SK-N-MC (cell line): ENCODE measurements at regions not wholly inside any gene's neighbourhood (a gene's known extent, or its start where the extent isn't known, plus 50 kb on each side); places are given as distances from the start of the nearest gene placed in this dataset.
"Not testable (repeated sequence)": the region's sequence is repeated elsewhere in the genome, so short reads cannot be mapped to it uniquely, and the experiment has no call there.

ENCODE experiments used
- DNase-seq: peaks from one replicate; pipeline ENCODE4 v3.0.0-alpha.2; 2011; ENCODE audit warnings: low read depth, low spot score
- H3K27ac ChIP-seq: fragments of 200-600 bp; sonication (generic); 2 replicates; pipeline ENCODE4 v1.5.1; 2016; ENCODE audit warnings: mixed run types
- H3K36me3 ChIP-seq: fragments of 200-600 bp; sonication (generic); 2 replicates; pipeline ENCODE4 v1.6.1; 2017; ENCODE audit warnings: antibody characterized with exemption, low read length, mixed read lengths; ENCODE audit not compliant: insufficient read depth
- H3K4me3 ChIP-seq: fragments of 200-600 bp; sonication (generic); 2 replicates; pipeline ENCODE4 v1.5.1; 2016
- H3K9ac ChIP-seq: fragments of 200-600 bp; sonication (generic); 2 replicates; pipeline ENCODE4 v1.8.0; 2017; ENCODE audit warnings: mixed run types, mixed read lengths; ENCODE audit not compliant: insufficient read length
- H3K9me3 ChIP-seq: fragments of 200-600 bp; sonication (generic); 2 replicates; pipeline ENCODE4 v1.6.1; 2017; ENCODE audit warnings: low read depth, mild to moderate bottlenecking, antibody characterized with exemption, low read length, moderate library complexity, mixed read lengths
- EZH2 ChIP-seq: fragments of 200-600 bp; sonication (generic); IDR thresholded peaks from one replicate; pipeline ENCODE4 v1.6.1; 2017; ENCODE audit warnings: antibody characterized with exemption
- FOXP2 ChIP-seq: optimal IDR thresholded peaks from 2 replicates; pipeline ENCODE3; 2011; ENCODE audit warnings: mild to moderate bottlenecking, moderate library complexity; ENCODE audit not compliant: insufficient read depth; ENCODE audit errors: extremely low read length, control extremely low read depth
- POLR2AphosphoS5 ChIP-seq: IDR thresholded peaks from 2 replicates; pipeline ENCODE4 v1.6.1; 2012; ENCODE audit warnings: mild to moderate bottlenecking, low read depth, low read length, borderline replicate concordance

- Histone ChIP-seq H3K27ac (no peak overlapping the region), H3K36me3 (no peaks in the 10 kb centered on the region), H3K9me3 (no peaks in the 10 kb centered on the region), H3K9ac (no peak overlapping the region), H3K4me3 (no peak overlapping the region)
- DNase-seq = no peak
- no peak for TF ChIP-seq POLR2AphosphoS5
- TF ChIP-seq EZH2 = no peak
- no peak for TF ChIP-seq FOXP2
These were observed 121.9 kb upstream of the SULF2 start for GRCh38 chr20:47907031-47907675.

GRCh38 chr20:47906348-47906660, 121.0 kb upstream of the SULF2 start:
- no peak overlapping the region for H3K9ac ChIP-seq
- H3K36me3 ChIP-seq = no peaks in the 10 kb centered on the region
- no peak overlapping the region for H3K4me3 ChIP-seq
- DNase-seq = no peak
- H3K9me3 ChIP-seq = no peaks in the 10 kb centered on the region
- no peak for TF ChIP-seq FOXP2
- TF ChIP-seq EZH2 = no peak
- no peak for TF ChIP-seq POLR2AphosphoS5
- H3K27ac ChIP-seq = no peak overlapping the region

GRCh38 chr20:47905628-47906347, 120.5 kb upstream of the SULF2 start:
- Histone ChIP-seq H3K9ac (no peak overlapping the region), H3K27ac (no peak overlapping the region), H3K9me3 (no peaks in the 10 kb centered on the region), H3K4me3 (no peak overlapping the region), H3K36me3 (no peaks in the 10 kb centered on the region)
- no peak for TF ChIP-seq POLR2AphosphoS5
- no peak for TF ChIP-seq EZH2
- no peak for TF ChIP-seq FOXP2
- no peak for DNase-seq

GRCh38 chr20:47903009-47903408, 117.7 kb upstream of the SULF2 start:
- H3K36me3 ChIP-seq, DNase-seq, H3K4me3 ChIP-seq, H3K9me3 ChIP-seq, H3K9ac ChIP-seq, H3K27ac ChIP-seq: not testable (repeated sequence)

- H3K4me3 ChIP-seq, H3K9ac ChIP-seq, DNase-seq, H3K9me3 ChIP-seq, H3K27ac ChIP-seq, H3K36me3 ChIP-seq: not testable (repeated sequence)
These were observed 114.0 kb upstream of the SULF2 start for GRCh38 chr20:47899313-47899712.

GRCh38 chr20:47897461-47897860, 112.2 kb upstream of the SULF2 start:
- TF ChIP-seq FOXP2 (no peak), EZH2 (no peak), POLR2AphosphoS5 (no peak)
- H3K27ac ChIP-seq = no peak overlapping the region
- DNase-seq = no peak
- no peak overlapping the region for H3K4me3 ChIP-seq
- no peak overlapping the region for H3K9ac ChIP-seq
- H3K9me3 ChIP-seq = no peaks in the 10 kb centered on the region
- H3K36me3 ChIP-seq = no peaks in the 10 kb centered on the region

- not testable (repeated sequence) for H3K9ac ChIP-seq, H3K36me3 ChIP-seq, H3K27ac ChIP-seq, H3K9me3 ChIP-seq, DNase-seq, H3K4me3 ChIP-seq
These were observed 107.4 kb upstream of the SULF2 start for GRCh38 chr20:47892681-47893080.

- not testable (repeated sequence) for H3K36me3 ChIP-seq, H3K27ac ChIP-seq, H3K4me3 ChIP-seq, H3K9me3 ChIP-seq, H3K9ac ChIP-seq, DNase-seq
These were observed 105.4 kb upstream of the SULF2 start for GRCh38 chr20:47890708-47891107.

- not testable (repeated sequence) for H3K4me3 ChIP-seq, H3K9me3 ChIP-seq, H3K9ac ChIP-seq, H3K27ac ChIP-seq, DNase-seq, H3K36me3 ChIP-seq
These were observed 104.5 kb upstream of the SULF2 start for GRCh38 chr20:47889751-47890150.

- Histone ChIP-seq H3K4me3 (no peak overlapping the region), H3K27ac (no peak overlapping the region), H3K9ac (no peak overlapping the region), H3K36me3 (no peaks in the 10 kb centered on the region), H3K9me3 (no peaks in the 10 kb centered on the region)
- no peak for DNase-seq
- no peak for TF ChIP-seq EZH2
- TF ChIP-seq POLR2AphosphoS5 = no peak
- no peak for TF ChIP-seq FOXP2
These were observed 103.1 kb upstream of the SULF2 start for GRCh38 chr20:47888351-47888750.
